ENCODE measurements at regions not wholly inside any gene's neighbourhood (a gene's known extent, or its start where the extent isn't known, plus 50 kb on each side); places are given as distances from the start of the nearest gene placed in this dataset.

DNA sequence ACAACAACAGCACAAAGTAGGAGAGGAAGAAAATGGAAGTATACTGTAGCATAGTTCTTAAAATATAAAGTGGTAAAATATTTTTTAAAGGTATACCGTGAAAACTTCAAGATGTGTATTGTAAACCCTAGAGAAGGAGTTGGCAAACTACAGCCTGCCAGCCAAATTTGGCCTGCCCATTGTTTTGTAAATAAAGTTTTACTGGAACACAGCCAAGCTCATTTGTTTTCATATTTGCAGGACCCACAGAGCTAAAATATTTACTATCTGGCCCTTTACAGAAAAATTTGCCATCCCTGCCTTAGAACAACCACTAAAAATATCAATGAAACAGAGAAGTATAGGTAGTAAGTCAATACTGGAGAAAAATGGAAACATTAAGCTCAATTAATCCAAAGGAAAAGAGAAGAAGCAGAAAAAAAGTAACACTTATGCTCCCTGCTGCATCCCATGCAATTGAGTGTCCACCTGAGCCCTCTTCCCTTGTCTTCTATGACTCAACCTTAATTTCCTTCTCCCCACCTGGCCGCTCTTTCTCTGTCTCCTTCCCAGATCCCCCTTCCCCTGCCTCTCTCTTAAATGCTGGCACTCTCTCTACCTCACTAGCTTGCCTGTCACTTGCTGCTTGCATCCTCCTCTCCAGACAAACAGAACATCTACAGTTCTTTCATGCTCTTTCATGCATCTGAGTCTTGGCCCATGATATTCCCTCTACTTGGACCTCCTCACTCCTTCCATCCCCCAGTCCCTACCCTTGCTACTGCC is 50.6 kb upstream of the FER start:
- Histone ChIP-seq H3K4me3 (no peak overlapping the region), H3K4me1 (ENCODE audit: control insufficient read depth, insufficient read depth, low read length) (no peaks in the 10 kb centered on the region), H3K79me2 (ENCODE audit: control insufficient read depth, insufficient read depth, low read length) (no peaks in the 10 kb centered on the region), H3K27ac (ENCODE audit: control insufficient read depth, insufficient read depth) (no peak overlapping the region), H3K9ac (ENCODE audit: control insufficient read depth, insufficient read depth, low read length) (no peak overlapping the region), H3K9me3 (replicated peaks; ENCODE audit: control insufficient read depth, insufficient read depth, low read length) (no peaks in the 10 kb centered on the region), H3K27me3 (replicated peaks in 1 of 2; ENCODE audit: control insufficient read depth in 2 of 2, insufficient read depth in 2 of 2, low read length in 1 of 2) (no peaks in the 10 kb centered on the region), H4K20me1 (ENCODE audit: control insufficient read depth, insufficient read depth) (no peaks in the 10 kb centered on the region), H3K4me2 (ENCODE audit: control insufficient read depth, insufficient read depth) (no peak overlapping the region), H2AFZ (ENCODE audit: control insufficient read depth, low read depth, low read length) (no peak overlapping the region), H3K36me3 (ENCODE audit: control insufficient read depth in 2 of 2, insufficient read depth in 2 of 2, low read length in 1 of 2) (no peaks in the 10 kb centered on the region)
- no peak for ATAC-seq
- in situ Hi-C loops (cut with MboI): no loop called here
- WGBS (ENCODE audit: insufficient coverage, insufficient replicate concordance, low lambda C conversion rate, missing lambda C conversion rate): 63% methylated on average over 2 of the region's 2 CpGs
- intact Hi-C loops (cut with micrococcal nuclease; ENCODE audit: unreplicated experiment): no loop called here
- TF ChIP-seq, protein P1, sequence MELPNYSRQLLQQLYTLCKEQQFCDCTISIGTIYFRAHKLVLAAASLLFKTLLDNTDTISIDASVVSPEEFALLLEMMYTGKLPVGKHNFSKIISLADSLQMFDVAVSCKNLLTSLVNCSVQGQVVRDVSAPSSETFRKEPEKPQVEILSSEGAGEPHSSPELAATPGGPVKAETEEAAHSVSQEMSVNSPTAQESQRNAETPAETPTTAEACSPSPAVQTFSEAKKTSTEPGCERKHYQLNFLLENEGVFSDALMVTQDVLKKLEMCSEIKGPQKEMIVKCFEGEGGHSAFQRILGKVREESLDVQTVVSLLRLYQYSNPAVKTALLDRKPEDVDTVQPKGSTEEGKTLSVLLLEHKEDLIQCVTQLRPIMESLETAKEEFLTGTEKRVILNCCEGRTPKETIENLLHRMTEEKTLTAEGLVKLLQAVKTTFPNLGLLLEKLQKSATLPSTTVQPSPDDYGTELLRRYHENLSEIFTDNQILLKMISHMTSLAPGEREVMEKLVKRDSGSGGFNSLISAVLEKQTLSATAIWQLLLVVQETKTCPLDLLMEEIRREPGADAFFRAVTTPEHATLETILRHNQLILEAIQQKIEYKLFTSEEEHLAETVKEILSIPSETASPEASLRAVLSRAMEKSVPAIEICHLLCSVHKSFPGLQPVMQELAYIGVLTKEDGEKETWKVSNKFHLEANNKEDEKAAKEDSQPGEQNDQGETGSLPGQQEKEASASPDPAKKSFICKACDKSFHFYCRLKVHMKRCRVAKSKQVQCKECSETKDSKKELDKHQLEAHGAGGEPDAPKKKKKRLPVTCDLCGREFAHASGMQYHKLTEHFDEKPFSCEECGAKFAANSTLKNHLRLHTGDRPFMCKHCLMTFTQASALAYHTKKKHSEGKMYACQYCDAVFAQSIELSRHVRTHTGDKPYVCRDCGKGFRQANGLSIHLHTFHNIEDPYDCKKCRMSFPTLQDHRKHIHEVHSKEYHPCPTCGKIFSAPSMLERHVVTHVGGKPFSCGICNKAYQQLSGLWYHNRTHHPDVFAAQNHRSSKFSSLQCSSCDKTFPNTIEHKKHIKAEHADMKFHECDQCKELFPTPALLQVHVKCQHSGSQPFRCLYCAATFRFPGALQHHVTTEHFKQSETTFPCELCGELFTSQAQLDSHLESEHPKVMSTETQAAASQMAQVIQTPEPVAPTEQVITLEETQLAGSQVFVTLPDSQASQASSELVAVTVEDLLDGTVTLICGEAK (IDR thresholded peaks at IDR 0.05; ENCODE audit: borderline replicate concordance): 0 out of 2 replicates have a peak, but pooled peaks have one; percentile 17
- TF ChIP-seq, protein P2, sequence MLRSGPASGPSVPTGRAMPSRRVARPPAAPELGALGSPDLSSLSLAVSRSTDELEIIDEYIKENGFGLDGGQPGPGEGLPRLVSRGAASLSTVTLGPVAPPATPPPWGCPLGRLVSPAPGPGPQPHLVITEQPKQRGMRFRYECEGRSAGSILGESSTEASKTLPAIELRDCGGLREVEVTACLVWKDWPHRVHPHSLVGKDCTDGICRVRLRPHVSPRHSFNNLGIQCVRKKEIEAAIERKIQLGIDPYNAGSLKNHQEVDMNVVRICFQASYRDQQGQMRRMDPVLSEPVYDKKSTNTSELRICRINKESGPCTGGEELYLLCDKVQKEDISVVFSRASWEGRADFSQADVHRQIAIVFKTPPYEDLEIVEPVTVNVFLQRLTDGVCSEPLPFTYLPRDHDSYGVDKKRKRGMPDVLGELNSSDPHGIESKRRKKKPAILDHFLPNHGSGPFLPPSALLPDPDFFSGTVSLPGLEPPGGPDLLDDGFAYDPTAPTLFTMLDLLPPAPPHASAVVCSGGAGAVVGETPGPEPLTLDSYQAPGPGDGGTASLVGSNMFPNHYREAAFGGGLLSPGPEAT (IDR thresholded peaks at IDR 0.05; ENCODE audit: low read depth): no peak
- no TSS peak for BruUV-seq (replicated peaks)
- FAIRE-seq: no peak
- ChIA-PET RAD21 (ENCODE audit: unreplicated experiment) (interaction anchor here (1.1 kb wide), 1 partner anchor 12 kb away, joined by 3 read pairs; no protein-coding TSS in a partner anchor), CTCF (no interaction called here), POLR2A (no interaction called here), SMC1A (ENCODE audit: uncharacterized antibody, unreplicated experiment) (interaction anchor here (0.6 to 0.9 kb wide), 3 partner anchors 12 to 209 kb away, joined by 3 read pairs; no protein-coding TSS in a partner anchor)
- no peak for DNase-seq (ENCODE audit: low read depth, low spot score)

Measured in GM12878 (cell line).